Heart left ventricle (tissue), 16 donors: ENCODE measurements at regions not wholly inside any gene's neighbourhood (a gene's known extent, or its start where the extent isn't known, plus 50 kb on each side); places are given as distances from the start of the nearest gene placed in this dataset.
A peak's percentile ranks its signal among the peaks of the same experiment; 100 is the strongest.

Experiments
- ATAC-seq, 4 donors: fragments of 200-7000 bp; cut with Tn5 transposase; one replicate each; pipeline ENCODE4 v1.9.1; 2020 to 2022; ENCODE audit warnings: moderate library complexity in 4 of 4, mild to moderate bottlenecking in 3 of 4, moderate number of reproducible peaks in 1 of 4
- DNase-seq, 5 donors: peaks; one replicate each; pipeline ENCODE4 v3.0.0-alpha.2; 2020
- H3K27ac ChIP-seq, 12 donors: fragments of 200-600 bp; sonication (generic) in 4 of 12; one replicate each; pipeline versions ENCODE4 v1.5.0 to v1.8.0; 2016 to 2022; ENCODE audit warnings: mild to moderate bottlenecking in 2 of 12
- H3K27me3 ChIP-seq, 9 donors: fragments of 200-600 bp; sonication (generic) in 2 of 9; one replicate each; pipeline versions ENCODE4 v1.5.1 to v1.8.0; 2016 to 2022; ENCODE audit warnings: mild to moderate bottlenecking in 3 of 9
- H3K36me3 ChIP-seq, 9 donors: fragments of 200-600 bp; sonication (generic) in 2 of 9; one replicate each; pipeline versions ENCODE4 v1.5.0 to v1.8.0; 2018 to 2022; ENCODE audit warnings: mild to moderate bottlenecking in 2 of 9
- H3K4me1 ChIP-seq, 12 donors: fragments of 200-600 bp; sonication (generic) in 4 of 12; one replicate each; pipeline versions ENCODE4 v1.5.0 to v1.8.0; 2016 to 2022; ENCODE audit warnings: mild to moderate bottlenecking in 3 of 12
- H3K4me3 ChIP-seq, 12 donors: fragments of 200-600 bp; sonication (generic) in 4 of 12; one replicate each; pipeline versions ENCODE4 v1.5.0 to v1.8.0; 2017 to 2022; ENCODE audit warnings: mild to moderate bottlenecking in 9 of 12, moderate library complexity in 4 of 12
- H3K9me3 ChIP-seq, 12 donors: fragments of 200-600 bp; sonication (generic) in 4 of 12; one replicate each; pipeline versions ENCODE4 v1.5.0 to v1.8.0; 2016 to 2022; ENCODE audit warnings: mild to moderate bottlenecking in 1 of 12
- POLR2A ChIP-seq, 2 donors: fragments of 450-650 bp; IDR thresholded peaks; one replicate each; pipeline ENCODE4 v1.6.1; 2017; ENCODE audit warnings: antibody characterized with exemption in 2 of 2, mild to moderate bottlenecking in 2 of 2, moderate library complexity in 2 of 2
- WGBS, 4 donors: extraction: QIAGEN DNeasy Blood & Tissue Kit in 2 of 4; methylation state at CpG; one replicate each; pipeline versions ENCODE4 v1.1.5 to v1.1.7; 2013 to 2018; 5-methylcytosine and 5-hydroxymethylcytosine counted together
- intact Hi-C, 10 donors: fragments of 100-400 bp; cut with DNase I; formaldehyde crosslinking; loops; one replicate each; pipeline versions ENCODE4 v1.11.1 to v1.14.2; 2022
- TF ChIP-seq, protein P1 (sequence below), 12 donors: fragments of 200-600 bp; sonication (generic) in 4 of 12; IDR thresholded peaks; one replicate each; pipeline versions ENCODE4 v1.5.0 to v1.8.0; 2018 to 2022; ENCODE audit warnings: antibody characterized with exemption in 12 of 12, mild to moderate bottlenecking in 5 of 12
- donor health status: ischemic (EF 13 %, LVEDD 7.1; RV severe dilation, severe dysfunction).
- donor health status: healthy with polysubstance abuse.
- donor health status: DM: no; HTN: yes; CAD: no.
- donor health status: DM: no; HTN: no; CAD: no.
- donor health status: ischemic (EF 25% LVEDD 6.9; RV normal size, moderate dysfunction).
- donor health status: ischemic (EF 25% LVEDD 5.7; RV mildly dilated, moderate dysfunction).
- donor health status: healthy.
- donor health status: DM: yes; HTN: yes; CAD: no.
- donor health status: ischemic (EF 35%, LVEDD 5.7; RV mildly dilated, moderate dysfunction).
- donor health status: nonischemic (EF 11% LVEDD 7.7; RV severe dilation, severe dysfunction).
- donor health status: DM: yes; HTN: yes; CAD: no.
- donor health status: PGD.
- donor health status: ischemic (EF 29% LVEDD 5.4; RV normal size, mild dysfunction).
- donor health status: nonischemic (EF 23%, LVEDD 6.1; RV moderate dilation, normal function).

DNA sequence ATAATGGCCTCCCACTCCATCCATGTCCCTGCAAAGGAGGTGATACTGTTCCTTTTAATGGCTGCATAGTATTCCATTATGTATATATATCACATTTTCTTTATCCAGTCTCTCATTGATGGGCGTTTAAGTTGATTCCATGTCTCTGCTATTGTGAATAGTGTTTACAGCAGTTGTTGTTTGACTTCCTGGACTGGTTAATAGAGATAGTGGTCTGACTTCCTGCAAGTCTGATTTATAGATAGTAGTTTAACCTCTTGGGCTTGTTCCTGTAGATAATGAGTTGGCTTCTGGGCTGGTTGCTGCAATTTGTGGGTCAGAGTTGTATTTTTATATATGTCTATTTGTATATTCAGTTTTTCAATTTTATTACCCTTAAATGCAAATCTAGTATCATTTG lies 145.4 kb downstream of the ARL6IP6 start:
- TF ChIP-seq, protein P1, sequence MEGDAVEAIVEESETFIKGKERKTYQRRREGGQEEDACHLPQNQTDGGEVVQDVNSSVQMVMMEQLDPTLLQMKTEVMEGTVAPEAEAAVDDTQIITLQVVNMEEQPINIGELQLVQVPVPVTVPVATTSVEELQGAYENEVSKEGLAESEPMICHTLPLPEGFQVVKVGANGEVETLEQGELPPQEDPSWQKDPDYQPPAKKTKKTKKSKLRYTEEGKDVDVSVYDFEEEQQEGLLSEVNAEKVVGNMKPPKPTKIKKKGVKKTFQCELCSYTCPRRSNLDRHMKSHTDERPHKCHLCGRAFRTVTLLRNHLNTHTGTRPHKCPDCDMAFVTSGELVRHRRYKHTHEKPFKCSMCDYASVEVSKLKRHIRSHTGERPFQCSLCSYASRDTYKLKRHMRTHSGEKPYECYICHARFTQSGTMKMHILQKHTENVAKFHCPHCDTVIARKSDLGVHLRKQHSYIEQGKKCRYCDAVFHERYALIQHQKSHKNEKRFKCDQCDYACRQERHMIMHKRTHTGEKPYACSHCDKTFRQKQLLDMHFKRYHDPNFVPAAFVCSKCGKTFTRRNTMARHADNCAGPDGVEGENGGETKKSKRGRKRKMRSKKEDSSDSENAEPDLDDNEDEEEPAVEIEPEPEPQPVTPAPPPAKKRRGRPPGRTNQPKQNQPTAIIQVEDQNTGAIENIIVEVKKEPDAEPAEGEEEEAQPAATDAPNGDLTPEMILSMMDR (IDR thresholded peaks at IDR 0.05): no peak
- no peak for TF ChIP-seq POLR2A (IDR thresholded peaks at IDR 0.05)
- no peak for ATAC-seq
- Histone ChIP-seq H3K4me3 (no peak overlapping the region), H3K4me1 (no peaks in the 10 kb centered on the region), H3K27me3 (no peaks in the 10 kb centered on the region), H3K27ac (no peak overlapping the region), H3K36me3 (no peaks in the 10 kb centered on the region), H3K9me3 (peaks cover 0 to 7% (median 0%) of the 10 kb centered on the region in 12 donors)
- WGBS, 4 donors: 57 to 73% (median 70%) methylated on average over 1 of the region's 1 CpG
- intact Hi-C loops: loop anchor here in 1 of 10 donors (5.0 kb wide), 1 partner anchor 613 kb away; the partner anchor contains the start of gene RPRM
- no peak for DNase-seq

DNA sequence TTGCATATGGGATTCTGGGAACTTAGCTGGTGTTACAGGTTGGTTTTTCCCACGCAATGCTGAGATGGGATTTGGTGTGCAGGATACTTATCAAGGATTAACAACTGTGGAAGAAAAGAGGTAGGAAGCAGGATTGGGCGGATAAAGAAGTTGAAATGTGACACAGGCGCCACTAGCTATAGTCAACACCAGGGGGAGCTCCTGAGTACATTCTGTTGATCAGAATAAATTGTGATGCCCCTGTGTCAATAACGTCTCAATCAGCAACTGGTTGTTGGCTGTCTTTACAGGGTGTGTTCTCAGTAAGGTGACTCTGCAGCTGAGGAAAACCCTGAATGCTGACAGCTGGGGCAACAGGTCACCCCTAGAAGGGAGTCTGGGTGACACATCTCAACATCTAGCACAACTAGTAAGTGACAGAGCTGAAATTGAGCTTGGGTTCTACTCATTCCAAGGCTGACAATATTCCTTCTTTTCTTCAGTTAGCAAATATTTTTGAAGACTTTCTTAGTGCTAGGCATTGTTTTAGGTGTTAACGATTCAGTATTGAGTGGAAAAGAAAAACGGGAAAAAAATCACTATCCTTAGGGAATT lies 143.0 kb downstream of the ARL6IP6 start:
- ATAC-seq (no peak), DNase-seq (no peak)
- Histone ChIP-seq H3K4me1 (no peaks in the 10 kb centered on the region), H3K4me3 (no peak overlapping the region), H3K9me3 (peaks cover 0 to 7% (median 0%) of the 10 kb centered on the region in 12 donors), H3K36me3 (no peaks in the 10 kb centered on the region), H3K27ac (no peak overlapping the region), H3K27me3 (no peaks in the 10 kb centered on the region)
- intact Hi-C loops: loop anchor here in 1 of 10 donors (5.0 kb wide), 1 partner anchor 616 kb away; the partner anchor contains the start of gene RPRM
- TF ChIP-seq, protein P1 (IDR thresholded peaks at IDR 0.05): peak in 11 of 12 donors; percentile 16 to 67 (median 48)
- TF ChIP-seq POLR2A (IDR thresholded peaks at IDR 0.05): no peak
- WGBS, 4 donors: 55 to 70% (median 62%) methylated on average over 6 of the region's 6 CpGs

DNA sequence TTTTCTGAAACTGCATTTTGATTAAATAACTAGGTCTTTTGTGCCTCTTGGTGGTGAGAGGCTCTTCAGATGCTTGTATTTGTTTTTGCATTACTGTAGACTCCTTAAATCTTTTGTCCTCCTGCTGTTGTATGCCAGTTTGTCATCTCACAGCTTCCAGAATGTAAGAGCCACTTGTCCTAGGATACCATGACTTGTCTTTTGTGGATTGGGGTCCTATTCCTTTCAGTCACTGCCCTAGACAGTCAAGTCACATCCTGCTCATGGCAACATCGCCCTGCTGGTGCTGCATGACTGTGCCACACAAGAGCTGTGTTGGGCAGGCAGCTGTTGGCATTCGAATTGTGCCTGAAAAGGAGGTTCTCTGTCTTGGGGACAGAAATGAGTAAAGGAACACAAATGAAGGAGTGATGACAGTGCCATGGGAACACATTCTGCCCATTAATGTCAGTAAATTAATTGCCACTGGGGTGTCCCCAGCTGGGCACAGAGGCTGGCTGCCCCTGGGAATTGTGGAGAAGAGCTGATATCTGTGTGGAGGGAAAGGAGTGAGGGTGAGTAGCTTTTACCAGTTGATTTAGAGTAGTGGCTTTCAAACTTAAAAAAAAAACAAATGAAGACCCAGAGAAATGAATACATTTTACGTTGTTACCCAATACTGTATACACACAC lies 140.3 kb downstream of the ARL6IP6 start:
- Histone ChIP-seq H3K36me3 (no peaks in the 10 kb centered on the region), H3K4me3 (no peak overlapping the region), H3K27me3 (no peaks in the 10 kb centered on the region), H3K27ac (no peak overlapping the region), H3K4me1 (no peaks in the 10 kb centered on the region), H3K9me3 (peaks cover 0 to 3% (median 0%) of the 10 kb centered on the region in 12 donors)
- TF ChIP-seq POLR2A (IDR thresholded peaks at IDR 0.05): no peak
- TF ChIP-seq, protein P1 (IDR thresholded peaks at IDR 0.05): no peak
- 64 to 83% (median 76%) methylated on average over 3 of the region's 3 CpGs for WGBS, 4 donors
- no peak for DNase-seq
- ATAC-seq: no peak
- intact Hi-C loops: no loop called here

DNA sequence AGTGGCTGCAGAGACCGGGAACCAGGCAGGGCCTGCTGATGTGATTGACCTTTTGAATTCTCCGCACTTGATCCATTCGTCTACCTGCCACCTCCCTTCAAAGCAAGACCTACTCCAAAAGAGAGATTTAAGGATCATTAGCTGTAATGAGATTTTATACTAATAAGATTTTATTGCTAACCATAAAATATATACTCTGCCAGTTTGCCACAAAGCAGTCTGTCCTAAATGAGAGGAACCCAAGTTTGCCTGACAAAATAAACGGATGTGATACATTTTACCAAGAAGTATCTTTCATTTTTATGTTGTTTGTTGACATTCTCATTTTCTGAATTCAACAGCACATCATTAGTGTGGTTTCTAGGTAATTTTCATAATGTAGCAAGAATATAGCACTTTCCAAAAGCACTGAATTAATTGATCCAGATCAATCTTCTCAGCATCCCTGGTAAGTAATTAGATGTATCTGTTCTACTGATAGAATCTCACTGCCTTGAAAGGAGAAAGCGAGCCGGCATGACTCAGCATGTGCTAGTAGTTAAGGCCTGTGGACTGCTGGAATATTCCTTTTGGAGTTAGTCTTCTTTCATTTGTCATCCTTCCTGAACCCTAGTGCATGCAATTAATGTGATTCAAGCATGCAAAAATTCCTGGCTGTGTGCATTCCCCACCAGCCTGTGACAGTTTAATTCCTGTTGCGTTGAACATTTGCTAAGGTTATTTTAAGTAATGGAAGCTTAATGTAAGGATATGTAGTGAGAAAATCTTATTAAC lies 128.5 kb downstream of the ARL6IP6 start:
- Histone ChIP-seq H3K9me3 (peaks cover 0 to 3% (median 0%) of the 10 kb centered on the region in 12 donors), H3K4me3 (no peak overlapping the region), H3K27me3 (no peaks in the 10 kb centered on the region), H3K4me1 (no peaks in the 10 kb centered on the region), H3K27ac (no peak overlapping the region), H3K36me3 (no peaks in the 10 kb centered on the region)
- ATAC-seq (no peak), DNase-seq (no peak)
- no peak for TF ChIP-seq POLR2A (IDR thresholded peaks at IDR 0.05)
- TF ChIP-seq, protein P1 (IDR thresholded peaks at IDR 0.05): no peak
- intact Hi-C loops: no loop called here
- 72 to 84% (median 81%) methylated on average over 7 of the region's 7 CpGs for WGBS, 4 donors
